ENCODE measurements at regions not wholly inside any gene's neighbourhood (a gene's known extent, or its start where the extent isn't known, plus 50 kb on each side); places are given as distances from the start of the nearest gene placed in this dataset.
"Not testable (repeated sequence)": the region's sequence is repeated elsewhere in the genome, so short reads cannot be mapped to it uniquely, and the experiment has no call there.

- H2AK9ac ChIP-seq (replicated peaks; ENCODE audit: low read depth, low read length, poor library complexity); intact Hi-C loops (cut with micrococcal nuclease); BruUV-seq (replicated peaks): not testable (repeated sequence)
Observed at GRCh38 chr11:82181796-82182195, 551.9 kb downstream of the FAM181B start.

More at GRCh38 chr11:82181796-82182195, 551.9 kb downstream of the FAM181B start:
- H3K4ac ChIP-seq (ENCODE audit: low read depth, low read length); H3K79me1 ChIP-seq (ENCODE audit: low read depth in 1 of 2, low read length in 2 of 2); H3K23ac ChIP-seq (ENCODE audit: low read depth, low read length); POLR2A ChIA-PET (ENCODE audit: unreplicated experiment); H3K9me3 ChIP-seq (ENCODE audit: control insufficient read depth, insufficient read depth, low read length); H3K4me2 ChIP-seq (ENCODE audit: low read depth, low read length); H4K5ac ChIP-seq (ENCODE audit: low read depth, low read length); H3K27ac ChIP-seq (ENCODE audit: insufficient read depth, low read length); H2AFZ ChIP-seq (replicated peaks; ENCODE audit: low read length, poor library complexity); in situ Hi-C loops (cut with MboI; ENCODE audit: low sequenced_read_pairs); H2AK5ac ChIP-seq (ENCODE audit: low read depth, low read length); H2BK120ac ChIP-seq (ENCODE audit: low read depth, low read length); H3K9me1 ChIP-seq (ENCODE audit: insufficient read depth, low read length); H2BK20ac ChIP-seq (ENCODE audit: low read depth, low read length); H3K4me1 ChIP-seq (ENCODE audit: control insufficient read depth, insufficient read depth, low read length); H3K18ac ChIP-seq (ENCODE audit: low read depth, low read length); H3K14ac ChIP-seq (replicated peaks; ENCODE audit: low read depth, low read length); H3K9ac ChIP-seq (ENCODE audit: low read depth, low read length); ATAC-seq (ENCODE audit: low read depth); CTCF ChIA-PET; H3K4me3 ChIP-seq (ENCODE audit: insufficient read depth, low read depth, low read length); H3K27me3 ChIP-seq (ENCODE audit: control insufficient read depth, insufficient read depth, low read length); dilution Hi-C loops (cut with HindIII; ENCODE audit: low sequenced_read_pairs, unreplicated experiment); H4K91ac ChIP-seq (ENCODE audit: insufficient read depth, low read depth, low read length); H3K36me3 ChIP-seq (ENCODE audit: control insufficient read depth, insufficient read depth, low read length); H2BK5ac ChIP-seq (ENCODE audit: low read depth, low read length, poor library complexity, severe bottlenecking); DNase-seq; H2BK15ac ChIP-seq (ENCODE audit: low read depth, low read length); H4K8ac ChIP-seq (ENCODE audit: low read depth in 2 of 2, low read length in 2 of 2); H3K56ac ChIP-seq (ENCODE audit: extremely low read depth, insufficient read depth, low read length); H4K20me1 ChIP-seq (ENCODE audit: insufficient read depth, low read length): not testable (repeated sequence)
- WGBS, 2 experiments (ENCODE audit: extremely low coverage in 2 of 2, insufficient read length in 1 of 2), result no CpG with 5 or more reads among the region's 25 CpGs
